Mesothelial cell of epicardium (in vitro differentiated cells): ENCODE measurements at regions not wholly inside any gene's neighbourhood (a gene's known extent, or its start where the extent isn't known, plus 50 kb on each side); places are given as distances from the start of the nearest gene placed in this dataset.

Experiments used
- DNase-seq, 2 experiments: peaks; one replicate each; pipeline ENCODE4 v3.0.0; 2021; ENCODE audit warnings: low spot score in 2 of 2; ENCODE audit not compliant: unreplicated experiment in 2 of 2
- H3K27ac Mint-ChIP-seq: 2 replicates; pipeline ENCODE4 v1.8.0; 2021; ENCODE audit warnings: mixed read lengths
- H3K27me3 Mint-ChIP-seq: 2 replicates; pipeline ENCODE4 v1.8.0; 2021; ENCODE audit warnings: low read depth, mixed read lengths
- H3K36me3 Mint-ChIP-seq: 2 replicates; pipeline ENCODE4 v1.8.0; 2021; ENCODE audit warnings: mixed read lengths
- H3K4me1 Mint-ChIP-seq: 2 replicates; pipeline ENCODE4 v1.8.0; 2021; ENCODE audit warnings: mixed read lengths
- H3K4me3 Mint-ChIP-seq: 2 replicates; pipeline ENCODE4 v1.8.0; 2021; ENCODE audit warnings: mild to moderate bottlenecking, moderate library complexity, mixed read lengths
- H3K9me3 Mint-ChIP-seq: 2 replicates; pipeline ENCODE4 v1.8.0; 2021; ENCODE audit warnings: mixed read lengths
- TF ChIP-seq, protein P1 (sequence below): fragments of 200-600 bp; sonication (generic); IDR thresholded peaks from one replicate; pipeline ENCODE4 v1.5.0; 2021; ENCODE audit warnings: antibody characterized with exemption; ENCODE audit not compliant: unreplicated experiment

GRCh38 chr2:75790121-75790813 lies 79.6 kb upstream of the GCFC2 start:
- TF ChIP-seq, protein P1, sequence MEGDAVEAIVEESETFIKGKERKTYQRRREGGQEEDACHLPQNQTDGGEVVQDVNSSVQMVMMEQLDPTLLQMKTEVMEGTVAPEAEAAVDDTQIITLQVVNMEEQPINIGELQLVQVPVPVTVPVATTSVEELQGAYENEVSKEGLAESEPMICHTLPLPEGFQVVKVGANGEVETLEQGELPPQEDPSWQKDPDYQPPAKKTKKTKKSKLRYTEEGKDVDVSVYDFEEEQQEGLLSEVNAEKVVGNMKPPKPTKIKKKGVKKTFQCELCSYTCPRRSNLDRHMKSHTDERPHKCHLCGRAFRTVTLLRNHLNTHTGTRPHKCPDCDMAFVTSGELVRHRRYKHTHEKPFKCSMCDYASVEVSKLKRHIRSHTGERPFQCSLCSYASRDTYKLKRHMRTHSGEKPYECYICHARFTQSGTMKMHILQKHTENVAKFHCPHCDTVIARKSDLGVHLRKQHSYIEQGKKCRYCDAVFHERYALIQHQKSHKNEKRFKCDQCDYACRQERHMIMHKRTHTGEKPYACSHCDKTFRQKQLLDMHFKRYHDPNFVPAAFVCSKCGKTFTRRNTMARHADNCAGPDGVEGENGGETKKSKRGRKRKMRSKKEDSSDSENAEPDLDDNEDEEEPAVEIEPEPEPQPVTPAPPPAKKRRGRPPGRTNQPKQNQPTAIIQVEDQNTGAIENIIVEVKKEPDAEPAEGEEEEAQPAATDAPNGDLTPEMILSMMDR, result no peak
- no peak for DNase-seq
- Mint-ChIP-seq H3K27me3 (no peaks in the 10 kb centered on the region), H3K27ac (no peak overlapping the region), H3K36me3 (no peaks in the 10 kb centered on the region), H3K4me3 (no peak overlapping the region), H3K9me3 (no peaks in the 10 kb centered on the region), H3K4me1 (peaks cover 26% of the 10 kb centered on the region)

- H3K27ac Mint-ChIP-seq, result peak overlapping the region; percentile 22
- DNase-seq, result no peak
- peaks cover 26% of the 10 kb centered on the region for H3K4me1 Mint-ChIP-seq
- no peaks in the 10 kb centered on the region for H3K36me3 Mint-ChIP-seq
- peaks cover 3% of the 10 kb centered on the region for H3K27me3 Mint-ChIP-seq
- TF ChIP-seq, protein P1, result no peak
- H3K9me3 Mint-ChIP-seq, result no peaks in the 10 kb centered on the region
- H3K4me3 Mint-ChIP-seq, result no peak overlapping the region
These were observed 78.2 kb upstream of the GCFC2 start for GRCh38 chr2:75788902-75789301.

DNA sequence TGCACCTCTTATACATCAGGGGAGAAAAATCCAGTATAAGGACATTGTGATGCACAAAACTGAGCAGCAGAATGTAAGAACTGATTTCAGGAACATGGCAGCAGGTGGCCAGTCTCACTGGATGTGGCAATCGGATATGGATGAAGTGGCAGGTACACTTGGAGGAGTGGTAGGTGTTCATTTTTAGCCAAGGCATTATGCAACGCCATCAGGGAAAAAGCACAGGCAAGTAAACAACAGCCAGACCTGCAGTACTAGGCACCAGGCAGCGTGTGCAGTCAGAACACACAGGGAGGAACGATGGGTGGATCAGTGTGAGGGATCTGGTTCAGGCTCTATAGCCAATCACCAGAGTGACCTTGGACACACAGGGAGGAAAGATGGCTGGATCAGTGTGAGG lies 77.4 kb upstream of the GCFC2 start:
- Mint-ChIP-seq H3K4me1 (peaks cover 26% of the 10 kb centered on the region), H3K4me3 (no peak overlapping the region), H3K27me3 (peaks cover 3% of the 10 kb centered on the region), H3K9me3 (no peaks in the 10 kb centered on the region), H3K27ac (no peak overlapping the region), H3K36me3 (no peaks in the 10 kb centered on the region)
- TF ChIP-seq, protein P1, result no peak
- DNase-seq, result no peak

GRCh38 chr2:75787532-75788132 lies 76.9 kb upstream of the GCFC2 start:
- no peaks in the 10 kb centered on the region for H3K9me3 Mint-ChIP-seq
- H3K36me3 Mint-ChIP-seq, result no peaks in the 10 kb centered on the region
- TF ChIP-seq, protein P1, result peak; percentile 67
- H3K4me3 Mint-ChIP-seq, result no peak overlapping the region
- H3K4me1 Mint-ChIP-seq, result peaks cover 26% of the 10 kb centered on the region
- H3K27ac Mint-ChIP-seq, result no peak overlapping the region
- no peak for DNase-seq
- H3K27me3 Mint-ChIP-seq, result peaks cover 3% of the 10 kb centered on the region

DNA sequence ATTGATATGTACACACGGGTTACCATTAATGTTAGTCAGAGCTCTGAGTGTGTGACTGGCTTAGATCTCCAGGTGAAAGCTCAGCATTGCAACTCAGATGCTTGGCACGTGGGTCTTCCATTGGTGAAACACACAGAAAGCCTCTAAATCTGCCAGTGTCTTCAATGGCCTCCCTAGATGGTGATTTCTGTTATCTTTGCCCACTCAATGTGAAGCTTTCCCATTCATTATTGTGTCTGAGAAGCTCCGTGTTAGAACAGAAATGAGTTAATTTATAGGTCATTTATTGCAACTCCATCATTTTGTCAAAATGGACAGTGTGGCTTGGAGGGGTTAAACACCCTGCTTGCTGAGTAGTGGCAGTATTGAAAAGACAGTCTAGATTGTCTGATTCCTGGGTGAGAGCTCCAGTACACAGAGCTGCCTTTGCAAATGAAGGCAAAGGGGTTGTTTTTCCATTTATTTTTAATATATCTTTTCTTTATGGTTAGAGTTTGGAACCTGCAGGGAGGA lies 64.7 kb upstream of the GCFC2 start:
- peaks cover 18% of the 10 kb centered on the region for H3K4me1 Mint-ChIP-seq
- H3K27ac Mint-ChIP-seq, result no peak overlapping the region
- DNase-seq, result no peak
- peaks cover 2% of the 10 kb centered on the region for H3K36me3 Mint-ChIP-seq
- TF ChIP-seq, protein P1, result no peak
- no peaks in the 10 kb centered on the region for H3K27me3 Mint-ChIP-seq
- H3K4me3 Mint-ChIP-seq, result no peak overlapping the region
- H3K9me3 Mint-ChIP-seq, result peaks cover 16% of the 10 kb centered on the region
